LNCaP clone FGC (cell line): ENCODE measurements at regions not wholly inside any gene's neighbourhood (a gene's known extent, or its start where the extent isn't known, plus 50 kb on each side); places are given as distances from the start of the nearest gene placed in this dataset.

ENCODE experiments used
- DNase-seq: peaks from one replicate; pipeline ENCODE4 v3.0.0-alpha.2; 2011; ENCODE audit warnings: low read depth
- H3K4me3 ChIP-seq: 2 replicates; pipeline ENCODE4 v1.5.1; 2011; ENCODE audit warnings: mild to moderate bottlenecking, low read depth, low read length, control low read depth
- TF ChIP-seq, protein P1 (sequence below): IDR thresholded peaks from 2 replicates; pipeline ENCODE4 v1.5.1; 2012; ENCODE audit warnings: mild to moderate bottlenecking; ENCODE audit not compliant: control insufficient read depth, insufficient read depth; ENCODE audit errors: extremely low read depth

DNA sequence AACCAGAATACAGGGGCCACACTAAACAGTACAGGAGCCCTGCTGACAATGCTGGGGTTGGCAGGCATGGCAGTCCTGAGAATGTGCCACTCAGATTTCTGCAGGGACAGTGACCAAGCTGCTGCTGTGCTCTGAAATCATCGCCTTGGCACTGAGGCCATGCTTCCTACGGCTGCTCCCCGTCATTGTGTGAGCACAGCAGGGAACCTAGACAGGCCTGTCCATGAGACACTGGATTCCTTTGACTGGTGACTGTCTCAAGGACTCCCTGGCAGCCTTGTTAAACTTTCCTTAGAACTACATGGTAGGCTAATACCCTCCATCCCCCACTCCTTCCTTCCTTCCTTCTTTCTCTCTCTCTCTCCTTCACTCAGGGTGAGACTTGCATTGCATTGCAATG, 111.4 kb downstream of the LUZP4 start:
- no peak for DNase-seq
- H3K4me3 ChIP-seq: no peak overlapping the region
- TF ChIP-seq, protein P1, sequence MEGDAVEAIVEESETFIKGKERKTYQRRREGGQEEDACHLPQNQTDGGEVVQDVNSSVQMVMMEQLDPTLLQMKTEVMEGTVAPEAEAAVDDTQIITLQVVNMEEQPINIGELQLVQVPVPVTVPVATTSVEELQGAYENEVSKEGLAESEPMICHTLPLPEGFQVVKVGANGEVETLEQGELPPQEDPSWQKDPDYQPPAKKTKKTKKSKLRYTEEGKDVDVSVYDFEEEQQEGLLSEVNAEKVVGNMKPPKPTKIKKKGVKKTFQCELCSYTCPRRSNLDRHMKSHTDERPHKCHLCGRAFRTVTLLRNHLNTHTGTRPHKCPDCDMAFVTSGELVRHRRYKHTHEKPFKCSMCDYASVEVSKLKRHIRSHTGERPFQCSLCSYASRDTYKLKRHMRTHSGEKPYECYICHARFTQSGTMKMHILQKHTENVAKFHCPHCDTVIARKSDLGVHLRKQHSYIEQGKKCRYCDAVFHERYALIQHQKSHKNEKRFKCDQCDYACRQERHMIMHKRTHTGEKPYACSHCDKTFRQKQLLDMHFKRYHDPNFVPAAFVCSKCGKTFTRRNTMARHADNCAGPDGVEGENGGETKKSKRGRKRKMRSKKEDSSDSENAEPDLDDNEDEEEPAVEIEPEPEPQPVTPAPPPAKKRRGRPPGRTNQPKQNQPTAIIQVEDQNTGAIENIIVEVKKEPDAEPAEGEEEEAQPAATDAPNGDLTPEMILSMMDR: no peak

DNA sequence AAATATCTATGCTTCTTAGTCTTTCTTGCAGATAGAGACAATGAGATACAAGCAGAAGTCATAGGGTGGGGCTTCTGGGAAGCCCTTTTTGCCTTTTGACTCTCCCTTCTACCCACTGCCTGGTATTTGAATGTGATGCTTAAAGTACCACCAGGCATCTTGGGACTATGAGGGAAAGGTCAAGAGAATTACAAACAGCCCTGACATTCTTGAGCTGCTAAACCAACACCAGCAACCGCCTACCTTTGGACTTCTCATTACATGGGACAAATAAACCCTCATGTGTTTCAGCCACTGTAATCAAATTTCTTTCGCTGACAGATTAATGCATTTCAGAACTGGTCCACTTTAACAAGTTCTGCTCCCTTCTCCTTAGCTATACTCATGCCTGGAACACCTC, 112.8 kb downstream of the LUZP4 start:
- TF ChIP-seq, protein P1: no peak
- no peak overlapping the region for H3K4me3 ChIP-seq
- no peak for DNase-seq

DNA sequence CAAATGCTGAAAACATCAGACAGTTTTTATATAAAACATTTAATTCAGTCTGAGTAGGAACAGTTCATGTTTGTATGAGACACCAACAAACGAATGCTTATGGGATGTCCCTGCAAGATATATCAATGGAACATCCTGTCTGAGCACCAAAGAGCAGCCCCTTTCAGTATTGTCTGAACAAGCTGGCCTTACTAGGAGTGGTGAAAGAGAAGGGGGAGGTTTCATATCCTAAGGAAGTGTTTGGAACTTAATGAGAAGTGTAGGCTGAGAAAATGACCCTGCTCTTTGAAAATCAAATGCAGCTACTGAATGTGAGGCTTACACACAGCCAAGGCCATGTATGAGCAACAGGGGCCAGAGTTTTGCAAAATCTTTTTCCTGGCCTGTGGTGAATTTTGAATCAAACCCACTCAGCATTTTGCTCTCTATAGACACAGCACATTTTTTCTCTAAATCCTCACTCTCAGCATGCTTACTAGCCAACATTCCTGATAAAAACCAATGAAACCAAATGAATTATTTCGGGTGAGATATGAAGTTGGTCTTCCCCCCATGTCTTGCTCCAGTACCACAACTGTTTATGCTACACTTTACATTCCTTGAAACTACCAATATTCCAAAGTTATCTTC, 119.4 kb downstream of the LUZP4 start:
- TF ChIP-seq, protein P1: no peak
- no peak for DNase-seq
- no peak overlapping the region for H3K4me3 ChIP-seq

DNA sequence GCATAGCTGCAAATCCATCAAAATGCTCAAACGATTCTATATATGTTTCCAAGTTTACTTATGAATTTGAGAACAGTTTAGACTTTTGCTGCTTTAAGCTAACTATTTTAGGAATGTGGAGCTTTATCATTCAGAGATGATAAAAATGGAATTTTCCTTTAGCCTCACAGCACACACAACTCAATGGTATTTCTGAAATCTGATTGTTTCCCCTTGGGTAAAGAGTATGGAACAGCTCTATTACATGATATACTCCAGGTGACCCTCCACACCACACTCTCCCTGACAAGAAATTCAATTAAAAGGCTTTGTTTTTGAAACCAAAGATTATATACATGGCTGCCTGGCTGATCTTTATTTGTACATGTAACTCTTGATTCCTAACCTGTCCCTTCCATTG, 120.0 kb downstream of the LUZP4 start:
- DNase-seq: no peak
- TF ChIP-seq, protein P1: no peak
- H3K4me3 ChIP-seq: no peak overlapping the region

DNA sequence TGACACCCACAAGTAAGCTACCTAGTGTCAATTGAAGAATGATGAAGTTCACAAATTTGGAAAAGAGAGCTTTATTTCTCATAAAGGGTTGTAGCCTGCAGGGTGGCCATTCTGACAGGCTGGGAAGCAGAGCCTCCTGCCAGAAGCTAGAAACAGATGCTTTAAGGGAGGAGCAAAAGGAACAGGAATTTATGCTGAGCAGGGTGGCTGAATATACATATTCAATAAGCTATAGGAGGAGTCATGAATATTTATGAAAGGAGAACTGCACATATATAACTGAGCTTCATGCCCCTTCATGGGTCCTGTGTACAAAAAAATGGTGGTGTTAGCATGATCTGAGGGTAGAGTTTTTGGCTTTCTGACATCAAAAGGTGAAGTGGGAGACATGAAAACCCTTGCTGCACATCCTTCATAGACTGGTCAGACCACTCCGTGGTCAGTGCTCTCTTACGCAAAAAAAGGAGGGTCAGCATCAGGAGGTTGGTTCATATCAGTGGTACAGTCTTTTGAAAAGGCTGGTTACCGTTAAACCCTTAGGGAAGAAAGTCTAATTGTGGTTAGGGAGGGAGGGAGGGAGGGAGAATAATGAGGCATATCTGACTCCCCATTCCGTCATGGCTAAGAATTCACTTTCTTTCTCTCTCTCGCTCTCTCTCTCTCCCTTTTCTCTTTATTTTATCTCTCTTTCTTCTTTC, 121.4 kb downstream of the LUZP4 start:
- no peak overlapping the region for H3K4me3 ChIP-seq
- DNase-seq: no peak
- TF ChIP-seq, protein P1: no peak

DNA sequence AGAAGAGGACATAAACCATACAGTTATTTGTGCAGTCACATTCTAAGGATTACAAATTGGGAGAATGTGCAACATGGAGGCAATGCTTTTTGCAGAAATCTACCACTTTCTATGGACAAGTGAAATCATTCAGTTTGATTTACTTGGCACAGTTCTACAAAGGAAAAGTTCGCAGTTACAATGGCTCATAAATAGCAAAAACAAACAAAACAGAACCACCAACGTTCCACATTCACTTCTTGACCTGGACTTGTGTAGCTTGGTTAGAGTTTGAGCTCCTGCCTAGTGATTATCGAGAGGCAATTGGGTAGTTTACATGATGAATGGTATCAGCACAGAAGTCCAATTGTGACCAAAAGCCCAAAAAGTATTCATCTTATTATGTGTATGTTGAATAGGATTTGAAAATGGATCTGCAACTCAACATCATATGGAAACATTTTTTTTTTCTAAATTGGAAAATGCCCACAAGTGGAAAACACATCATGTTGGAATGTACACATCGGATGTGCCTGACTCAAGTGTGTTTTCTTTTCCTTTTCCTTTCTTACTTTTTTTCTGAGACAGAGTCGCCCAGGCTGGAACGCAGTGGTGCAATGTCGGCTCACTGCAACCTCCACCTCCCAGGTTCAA, 123.8 kb downstream of the LUZP4 start:
- DNase-seq: peak; percentile 27
- H3K4me3 ChIP-seq: no peak overlapping the region
- TF ChIP-seq, protein P1: no peak
